ENCODE measurements at regions not wholly inside any gene's neighbourhood (a gene's known extent, or its start where the extent isn't known, plus 50 kb on each side); places are given as distances from the start of the nearest gene placed in this dataset.

DNA sequence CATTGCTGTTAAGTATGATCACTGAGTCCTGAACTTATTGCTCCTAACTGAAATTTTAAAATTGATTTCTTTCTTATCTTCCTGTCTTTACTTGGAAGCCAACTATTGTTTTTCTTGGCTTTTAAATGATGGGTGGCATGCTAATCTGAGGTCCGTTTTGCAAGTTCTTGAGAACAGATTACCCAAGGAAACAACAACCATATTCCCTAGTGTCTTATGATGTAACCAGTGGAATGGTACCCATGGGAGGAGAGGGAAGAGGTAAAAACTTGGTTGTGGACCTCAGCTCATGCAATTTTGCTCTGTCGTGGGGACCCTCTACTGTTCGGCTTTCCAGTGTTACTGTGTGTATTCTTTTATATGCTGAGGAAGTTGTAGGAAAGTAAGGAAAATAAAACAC is 454.8 kb upstream of the ADAMTS5 start:
- Histone ChIP-seq H3K27me3 (ENCODE audit: control insufficient read depth, insufficient read depth, low read length, poor library complexity, severe bottlenecking) (no peaks in the 10 kb centered on the region), H3K9ac (ENCODE audit: extremely low read depth, low read length, poor library complexity, severe bottlenecking) (no peak overlapping the region), H3K36me3 (ENCODE audit: control insufficient read depth, insufficient read depth, low read length) (no peaks in the 10 kb centered on the region), H3K9me3 (ENCODE audit: control insufficient read depth, low read length) (no peaks in the 10 kb centered on the region), H3K4me1 (ENCODE audit: control insufficient read depth, insufficient read depth, low read length) (peaks cover 4% of the 10 kb centered on the region), H3K4me3 (ENCODE audit: low read length) (no peak overlapping the region), H3K27ac (ENCODE audit: low read depth, low read length) (no peak overlapping the region)
- H3K27me3 Mint-ChIP-seq (ENCODE audit: insufficient read depth): no peaks in the 10 kb centered on the region
- H3K4me1 Mint-ChIP-seq: peaks cover 9% of the 10 kb centered on the region
- TF ChIP-seq, protein P1, sequence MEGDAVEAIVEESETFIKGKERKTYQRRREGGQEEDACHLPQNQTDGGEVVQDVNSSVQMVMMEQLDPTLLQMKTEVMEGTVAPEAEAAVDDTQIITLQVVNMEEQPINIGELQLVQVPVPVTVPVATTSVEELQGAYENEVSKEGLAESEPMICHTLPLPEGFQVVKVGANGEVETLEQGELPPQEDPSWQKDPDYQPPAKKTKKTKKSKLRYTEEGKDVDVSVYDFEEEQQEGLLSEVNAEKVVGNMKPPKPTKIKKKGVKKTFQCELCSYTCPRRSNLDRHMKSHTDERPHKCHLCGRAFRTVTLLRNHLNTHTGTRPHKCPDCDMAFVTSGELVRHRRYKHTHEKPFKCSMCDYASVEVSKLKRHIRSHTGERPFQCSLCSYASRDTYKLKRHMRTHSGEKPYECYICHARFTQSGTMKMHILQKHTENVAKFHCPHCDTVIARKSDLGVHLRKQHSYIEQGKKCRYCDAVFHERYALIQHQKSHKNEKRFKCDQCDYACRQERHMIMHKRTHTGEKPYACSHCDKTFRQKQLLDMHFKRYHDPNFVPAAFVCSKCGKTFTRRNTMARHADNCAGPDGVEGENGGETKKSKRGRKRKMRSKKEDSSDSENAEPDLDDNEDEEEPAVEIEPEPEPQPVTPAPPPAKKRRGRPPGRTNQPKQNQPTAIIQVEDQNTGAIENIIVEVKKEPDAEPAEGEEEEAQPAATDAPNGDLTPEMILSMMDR (conservative IDR thresholded peaks at IDR 0.05): no peak
- H3K27ac Mint-ChIP-seq: no peak overlapping the region
- no peaks in the 10 kb centered on the region for H3K9me3 Mint-ChIP-seq
- no peak for DNase-seq
- no peaks in the 10 kb centered on the region for H3K36me3 Mint-ChIP-seq (ENCODE audit: low read depth)
- H3K4me3 Mint-ChIP-seq: no peak overlapping the region
- 97 to 100% methylated on average over 1 to 3 of the region's 3 CpGs for WGBS, 2 experiments (ENCODE audit: insufficient coverage in 1 of 2, insufficient read length in 1 of 2)

DNA sequence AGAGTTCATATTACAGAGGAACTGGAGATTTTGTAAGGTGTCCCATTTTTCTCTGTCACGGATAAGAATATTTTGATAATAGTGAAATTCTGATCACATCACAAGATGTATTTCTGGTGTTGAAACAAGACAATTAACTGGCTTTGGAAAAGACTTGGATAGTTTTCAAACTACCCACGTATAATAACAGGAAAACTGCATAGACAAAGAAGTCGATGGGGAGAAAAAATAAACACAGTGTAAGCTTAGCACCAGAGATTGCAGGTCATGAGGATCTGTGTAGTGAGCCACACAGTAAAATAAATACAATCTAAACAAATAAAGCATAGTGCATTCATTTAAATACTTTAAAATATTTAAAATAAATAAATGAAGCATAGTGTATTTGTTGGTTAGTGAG is 452.3 kb upstream of the ADAMTS5 start:
- Mint-ChIP-seq H3K27ac (no peak overlapping the region), H3K27me3 (ENCODE audit: insufficient read depth) (no peaks in the 10 kb centered on the region), H3K4me1 (peaks cover 6% of the 10 kb centered on the region), H3K4me3 (no peak overlapping the region), H3K9me3 (no peaks in the 10 kb centered on the region), H3K36me3 (ENCODE audit: low read depth) (no peaks in the 10 kb centered on the region)
- WGBS, 2 experiments (ENCODE audit: insufficient coverage in 1 of 2, insufficient read length in 1 of 2): 94 to 95% methylated on average over 3 of the region's 3 CpGs
- no peak for DNase-seq
- TF ChIP-seq, protein P1 (conservative IDR thresholded peaks at IDR 0.05): no peak
- Histone ChIP-seq H3K27ac (ENCODE audit: low read depth, low read length) (no peak overlapping the region), H3K4me1 (ENCODE audit: control insufficient read depth, insufficient read depth, low read length) (peaks cover 4% of the 10 kb centered on the region), H3K9me3 (ENCODE audit: control insufficient read depth, low read length) (no peaks in the 10 kb centered on the region), H3K27me3 (ENCODE audit: control insufficient read depth, insufficient read depth, low read length, poor library complexity, severe bottlenecking) (no peaks in the 10 kb centered on the region), H3K36me3 (ENCODE audit: control insufficient read depth, insufficient read depth, low read length) (no peaks in the 10 kb centered on the region), H3K9ac (ENCODE audit: extremely low read depth, low read length, poor library complexity, severe bottlenecking) (no peak overlapping the region), H3K4me3 (ENCODE audit: low read length) (no peak overlapping the region)

DNA sequence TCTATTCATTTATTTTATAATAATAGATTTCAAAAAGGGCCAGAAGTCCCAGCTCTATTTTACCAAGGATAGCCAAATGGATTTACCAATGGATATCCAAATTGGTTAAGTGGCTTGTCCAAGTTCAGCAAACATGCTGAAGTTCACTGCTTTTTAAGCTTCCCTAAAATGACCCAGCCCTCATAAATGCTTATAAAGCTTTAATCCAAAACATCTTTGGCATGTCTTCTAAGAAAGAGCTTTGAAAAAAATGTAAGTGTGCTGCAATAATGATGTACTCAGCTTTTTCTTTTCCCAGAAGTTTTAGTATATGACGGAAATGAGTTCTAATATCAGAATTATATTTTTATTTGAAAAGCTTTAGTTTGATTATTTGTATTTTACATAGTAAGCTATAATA is 451.5 kb upstream of the ADAMTS5 start:
- H3K27me3 Mint-ChIP-seq (ENCODE audit: insufficient read depth): no peaks in the 10 kb centered on the region
- no peaks in the 10 kb centered on the region for H3K36me3 Mint-ChIP-seq (ENCODE audit: low read depth)
- peaks cover 2% of the 10 kb centered on the region for H3K4me1 Mint-ChIP-seq
- no peaks in the 10 kb centered on the region for H3K36me3 ChIP-seq (ENCODE audit: control insufficient read depth, insufficient read depth, low read length)
- H3K9me3 Mint-ChIP-seq: no peaks in the 10 kb centered on the region
- no peak overlapping the region for H3K27ac ChIP-seq (ENCODE audit: low read depth, low read length)
- H3K27me3 ChIP-seq (ENCODE audit: control insufficient read depth, insufficient read depth, low read length, poor library complexity, severe bottlenecking): no peaks in the 10 kb centered on the region
- no peak overlapping the region for H3K4me3 ChIP-seq (ENCODE audit: low read length)
- TF ChIP-seq, protein P1 (conservative IDR thresholded peaks at IDR 0.05): no peak
- no peak overlapping the region for H3K27ac Mint-ChIP-seq
- H3K4me3 Mint-ChIP-seq: no peak overlapping the region
- no peak overlapping the region for H3K9ac ChIP-seq (ENCODE audit: extremely low read depth, low read length, poor library complexity, severe bottlenecking)
- no peaks in the 10 kb centered on the region for H3K9me3 ChIP-seq (ENCODE audit: control insufficient read depth, low read length)
- no CpG with 5 or more reads among the region's 1 CpG for WGBS, 2 experiments (ENCODE audit: insufficient coverage in 1 of 2, insufficient read length in 1 of 2)
- DNase-seq: no peak
- no peaks in the 10 kb centered on the region for H3K4me1 ChIP-seq (ENCODE audit: control insufficient read depth, insufficient read depth, low read length)

All from endodermal cell (in vitro differentiated cells).